ENCODE measurements at regions not wholly inside any gene's neighbourhood (a gene's known extent, or its start where the extent isn't known, plus 50 kb on each side); places are given as distances from the start of the nearest gene placed in this dataset.

DNA sequence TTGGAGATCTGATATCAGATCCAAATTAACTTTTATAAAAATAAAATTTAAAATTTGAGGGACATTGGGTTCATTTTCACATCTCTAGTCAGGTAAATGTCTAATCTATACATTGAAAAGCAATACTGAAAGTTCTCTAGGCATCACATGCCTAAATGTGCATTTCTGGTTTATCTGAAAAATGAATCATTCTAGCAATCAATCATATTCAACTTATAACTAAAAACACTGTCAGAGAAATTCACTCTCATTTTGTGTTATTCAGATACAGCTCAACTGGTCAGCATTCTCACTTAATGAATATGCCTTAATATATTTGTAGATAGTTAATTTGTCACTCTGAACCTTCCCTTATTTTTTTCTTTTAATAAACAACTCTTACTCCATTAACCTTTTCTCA lies 243.2 kb downstream of the CASP12 start:
- peak; percentile 48 for DNase-seq (ENCODE audit: low spot score)

- DNase-seq (ENCODE audit: low spot score): no peak
Measured at GRCh38 chr11:104654181-104654813, 244.0 kb downstream of the CASP12 start.

- peak; percentile 67 for DNase-seq (ENCODE audit: low spot score)
Measured at GRCh38 chr11:104653407-104653806, 244.9 kb downstream of the CASP12 start.

GRCh38 chr11:104652996-104653395 lies 245.3 kb downstream of the CASP12 start:
- DNase-seq (ENCODE audit: low spot score): no peak

DNA sequence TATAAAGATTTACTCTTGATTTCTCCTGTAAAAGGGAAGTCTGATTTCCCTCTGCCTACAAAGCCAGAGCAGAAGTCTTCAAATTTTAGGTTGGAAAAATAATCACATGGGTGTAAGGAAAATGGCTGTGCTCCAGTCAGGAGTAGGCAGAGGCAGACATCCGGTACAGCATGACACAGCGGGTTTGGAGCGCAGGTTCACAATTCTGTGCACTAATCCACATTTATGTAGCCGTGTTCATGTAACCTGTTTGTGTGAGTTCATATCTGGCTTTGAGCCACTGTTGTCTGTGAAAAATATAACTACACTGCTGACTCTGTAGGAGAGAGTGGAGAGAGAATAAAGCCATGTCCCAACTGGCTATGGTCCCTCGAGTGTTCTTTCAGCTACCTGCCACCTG lies 248.0 kb downstream of the CASP12 start:
- DNase-seq (ENCODE audit: low spot score): no peak

- no peak for DNase-seq (ENCODE audit: low spot score)
Measured at GRCh38 chr11:104649002-104649401, 249.3 kb downstream of the CASP12 start.

DNA sequence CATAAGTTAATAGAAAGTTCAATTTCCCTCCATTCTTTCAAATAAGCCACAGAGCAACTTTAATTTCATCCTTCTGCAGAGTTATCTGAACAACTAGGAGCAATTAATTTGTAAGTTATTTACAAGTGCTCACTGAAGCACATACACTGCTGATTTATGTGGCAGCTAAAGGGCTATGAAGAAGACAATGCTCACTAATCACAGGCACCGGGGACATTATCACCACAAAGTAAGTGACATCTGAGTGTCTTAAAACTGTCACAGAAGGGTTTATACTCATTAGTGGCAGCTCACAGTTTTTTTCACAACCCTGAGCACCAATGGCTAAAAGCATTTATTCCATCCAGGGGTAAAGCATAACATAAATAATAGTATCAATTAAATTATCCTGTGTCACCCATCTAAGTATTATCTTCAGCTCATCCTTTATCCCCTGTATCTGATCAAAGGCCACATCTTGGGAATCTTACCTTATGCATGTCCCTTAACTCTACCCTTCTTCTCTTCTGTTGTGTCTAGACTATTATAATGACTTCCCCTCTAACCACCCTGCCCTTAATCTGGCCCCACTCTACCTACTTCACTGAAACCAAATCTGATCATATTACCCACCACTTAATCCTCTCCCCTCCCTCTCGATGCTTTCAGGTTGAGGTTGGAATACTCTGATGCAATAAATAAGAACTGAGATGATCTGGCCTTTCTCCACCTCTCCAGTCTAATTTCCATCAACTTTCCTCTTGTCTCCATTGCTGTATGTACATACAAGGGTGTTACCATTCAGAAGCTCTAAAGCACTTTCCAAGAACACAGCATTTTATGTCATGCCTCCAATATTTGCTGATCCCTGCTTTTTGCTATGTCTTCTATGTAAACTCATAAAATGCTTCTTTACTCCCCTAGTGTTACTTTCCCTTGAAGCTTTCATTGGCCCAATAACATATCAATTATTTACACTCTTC lies 252.7 kb downstream of the CASP12 start:
- no peak for DNase-seq (ENCODE audit: low spot score)

DNA sequence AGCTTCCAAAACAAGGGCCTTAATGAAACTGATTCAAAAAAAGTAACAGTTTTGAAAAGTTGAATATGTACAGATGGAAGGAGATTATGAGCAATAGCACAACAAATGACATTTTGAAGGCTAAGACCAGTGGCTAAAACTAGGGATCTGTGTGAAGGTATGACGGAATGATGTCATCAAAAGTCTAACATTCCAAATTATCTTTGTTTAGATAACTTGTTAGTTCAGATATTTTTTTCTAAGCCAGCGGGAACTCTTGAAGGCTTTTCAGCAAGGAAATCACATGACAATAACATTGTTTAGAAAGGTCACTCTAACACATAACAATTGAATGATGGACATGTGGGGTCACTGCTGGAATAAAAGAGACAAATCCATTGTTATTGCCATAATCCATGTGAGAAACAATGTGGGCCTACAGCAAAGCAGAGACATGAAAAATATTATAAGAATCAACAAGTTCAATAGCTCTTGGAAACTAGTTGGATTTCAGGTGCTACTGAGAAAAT lies 260.5 kb downstream of the CASP12 start:
- DNase-seq (ENCODE audit: low spot score): no peak

- DNase-seq (ENCODE audit: low spot score): no peak
Measured at GRCh38 chr11:104633226-104633625, 265.0 kb downstream of the CASP12 start.

GRCh38 chr11:104630352-104630751 lies 267.9 kb downstream of the CASP12 start:
- no peak for DNase-seq (ENCODE audit: low spot score)

- no peak for DNase-seq (ENCODE audit: low spot score)
Measured at GRCh38 chr11:104625246-104625645, 273.0 kb downstream of the CASP12 start.

DNA sequence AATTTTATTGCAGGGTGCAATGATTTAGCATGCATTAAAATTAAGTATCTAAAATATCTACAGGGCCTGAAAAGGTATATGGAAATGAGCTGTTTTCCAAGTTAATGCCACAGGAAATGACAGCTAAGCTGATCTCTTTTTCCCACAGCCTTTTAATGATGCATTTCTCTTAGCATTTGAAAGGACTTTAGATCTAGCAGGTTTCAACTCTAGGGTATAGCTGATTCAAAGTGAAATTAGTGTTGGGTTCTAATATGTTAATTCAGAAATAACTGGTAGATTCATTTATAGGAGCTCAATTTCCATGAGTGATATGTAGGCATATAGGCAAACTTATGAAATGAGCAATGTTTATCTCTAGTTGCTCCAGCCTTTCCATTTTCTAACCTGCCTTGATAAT lies 274.2 kb downstream of the CASP12 start:
- DNase-seq (ENCODE audit: low spot score): peak; percentile 48

GRCh38 chr11:104623518-104623917 lies 274.7 kb downstream of the CASP12 start:
- no peak for DNase-seq (ENCODE audit: low spot score)

- DNase-seq (ENCODE audit: low spot score): no peak
Measured at GRCh38 chr11:104620991-104621390, 277.3 kb downstream of the CASP12 start.

- no peak for DNase-seq (ENCODE audit: low spot score)
Measured at GRCh38 chr11:104619751-104620150, 278.5 kb downstream of the CASP12 start.

DNA sequence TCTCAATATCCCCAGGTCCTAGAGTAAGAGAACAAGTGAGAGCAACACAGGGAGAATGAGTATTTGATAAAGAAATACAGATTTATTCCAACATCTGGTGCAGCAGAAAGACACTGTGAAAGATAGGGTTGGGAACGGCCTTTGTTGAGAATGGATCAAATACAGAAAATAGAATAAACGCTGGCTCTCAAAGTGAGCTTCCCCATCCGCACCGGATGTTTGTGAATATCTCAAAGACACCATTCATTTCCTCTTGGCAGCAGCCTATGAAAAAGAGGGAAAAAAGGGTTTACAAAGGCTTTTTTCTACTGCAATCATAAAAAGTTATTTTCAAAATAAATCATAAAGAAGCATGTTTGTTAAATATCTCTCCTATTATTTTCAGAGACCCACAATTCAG lies 279.3 kb downstream of the CASP12 start:
- no peak for DNase-seq (ENCODE audit: low spot score)

GRCh38 chr11:104614961-104615360 lies 283.3 kb downstream of the CASP12 start:
- no peak for DNase-seq (ENCODE audit: low spot score)

- peak; percentile 52 for DNase-seq (ENCODE audit: low spot score)
Measured at GRCh38 chr11:104614117-104614680, 284.1 kb downstream of the CASP12 start.

DNA sequence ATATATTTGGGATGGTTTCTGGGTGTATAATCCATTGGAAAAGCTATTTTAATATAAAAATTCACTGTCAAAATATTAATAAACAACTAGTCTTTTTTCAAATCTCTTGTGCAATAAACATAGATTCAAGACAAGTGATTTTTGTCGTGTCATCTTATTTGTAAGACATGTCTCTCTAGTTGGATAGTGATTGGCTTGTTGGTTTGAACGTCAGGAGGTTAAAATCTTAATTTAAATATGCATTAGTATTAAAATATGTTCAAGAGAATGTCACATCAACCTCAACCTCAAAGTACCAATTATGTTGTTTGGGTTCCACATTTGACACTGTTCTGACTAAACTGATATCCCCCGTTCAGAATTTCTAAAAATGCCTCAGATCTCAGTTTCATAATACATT lies 287.6 kb downstream of the CASP12 start:
- DNase-seq (ENCODE audit: low spot score): no peak

DNA sequence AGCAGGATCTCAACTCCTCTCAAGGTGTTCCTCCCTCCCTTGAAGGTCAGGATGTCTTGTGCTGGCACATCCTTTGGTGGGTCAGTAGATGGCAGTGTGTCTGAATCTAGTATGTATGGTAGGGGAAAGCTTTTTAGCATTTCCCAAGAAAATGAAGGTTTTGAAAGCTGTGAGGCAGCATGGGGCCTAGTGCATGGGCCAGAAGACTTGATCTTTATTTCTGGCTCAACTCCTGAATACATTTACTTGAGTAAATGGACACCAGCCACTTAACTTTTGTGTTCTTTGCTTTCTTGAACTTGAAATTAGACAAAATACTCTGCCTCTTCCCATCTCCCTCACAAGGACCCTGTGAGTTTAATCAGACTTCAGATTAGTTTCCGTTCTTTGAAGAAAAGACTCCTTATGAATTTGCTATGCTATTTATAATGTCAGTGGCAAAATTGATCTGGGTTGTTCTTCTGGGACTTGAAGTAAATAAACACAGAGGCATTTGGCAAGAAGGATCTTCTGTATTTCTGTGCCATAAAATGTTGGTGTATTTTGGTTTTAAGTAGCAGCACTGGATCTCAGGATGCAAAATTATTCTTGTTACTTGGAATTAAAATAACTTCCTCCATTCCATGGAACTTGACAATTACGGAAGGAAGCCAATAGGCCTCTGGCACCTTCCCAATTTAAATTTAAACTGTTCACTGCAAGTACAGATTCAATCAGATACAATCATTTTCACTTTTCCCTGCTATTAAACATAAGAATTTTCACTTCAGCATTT lies 288.8 kb downstream of the CASP12 start:
- peak; percentile 62 for DNase-seq (ENCODE audit: low spot score)

DNA sequence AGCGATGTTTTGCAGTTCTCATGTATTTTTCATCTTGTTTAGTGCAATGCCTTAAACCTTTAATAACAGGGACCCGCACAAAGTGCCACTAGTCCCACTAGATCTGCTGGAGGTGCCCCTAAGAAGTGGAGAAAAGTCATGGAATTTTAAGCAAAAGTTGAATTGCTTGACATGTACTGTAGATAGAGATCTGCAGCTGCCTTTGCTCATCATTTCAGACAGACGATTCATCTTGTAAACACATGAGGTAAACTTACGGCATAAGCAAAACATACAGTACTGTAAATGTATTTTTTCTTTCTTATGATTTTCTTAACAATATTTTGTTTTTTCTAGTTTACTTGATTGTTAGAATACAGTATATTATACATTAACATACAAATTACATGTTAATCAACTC lies 295.6 kb downstream of the CASP12 start:
- no peak for DNase-seq (ENCODE audit: low spot score)
